Stimulated activated CD8-positive, alpha-beta memory T cell treated with anti-CD3 and anti-CD28 coated beads, Interleukin-12 subunit alpha, Interleukin-12 subunit beta, amount 100 ng/mL, for 24 hours (primary cell): ENCODE measurements at regions not wholly inside any gene's neighbourhood (a gene's known extent, or its start where the extent isn't known, plus 50 kb on each side); places are given as distances from the start of the nearest gene placed in this dataset.

ENCODE experiments used
- DNase-seq: peaks from one replicate; pipeline ENCODE4 v3.0.0-alpha.2; 2020; ENCODE audit errors: extremely low read depth

DNA sequence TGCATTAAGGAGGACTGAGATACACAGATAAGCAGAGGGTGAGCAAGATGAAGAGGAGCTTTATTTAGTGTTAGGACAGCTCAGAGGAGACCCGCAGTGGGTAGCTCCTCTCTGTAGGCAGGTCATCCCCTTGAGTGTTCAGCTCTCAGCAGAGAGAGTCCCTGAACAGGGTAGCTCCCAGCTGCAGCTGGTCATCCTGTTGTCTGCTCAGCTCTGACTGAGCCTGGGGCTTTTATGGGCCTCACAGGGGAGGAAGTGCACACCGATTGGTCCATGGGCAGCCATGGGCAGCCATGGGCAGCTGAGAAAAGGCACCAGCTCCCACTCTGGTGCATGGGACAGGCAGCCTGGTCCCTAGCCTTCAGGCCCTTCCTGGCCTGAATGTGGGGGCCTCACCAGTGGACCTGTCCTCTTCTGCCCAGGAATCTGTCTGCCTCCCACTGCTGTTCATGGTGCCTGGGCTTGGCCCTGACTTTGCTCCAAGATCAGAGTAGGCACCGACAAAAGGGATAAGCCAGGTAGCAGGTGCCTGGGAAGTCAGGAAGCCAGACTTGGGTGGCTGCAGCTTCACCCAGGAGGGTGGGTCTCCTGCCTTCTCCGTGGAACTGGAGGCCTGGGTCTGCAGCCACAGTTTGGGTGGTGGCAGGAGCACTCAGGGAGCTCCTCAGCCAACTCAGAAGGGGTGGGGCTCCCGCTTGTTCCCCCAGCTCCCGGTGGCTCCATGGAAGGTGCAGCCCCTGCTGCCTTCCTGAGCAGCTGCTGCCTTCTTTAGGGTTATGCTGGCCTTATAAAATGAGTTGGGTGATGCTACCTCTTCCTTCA is 54.7 kb downstream of the MYEOV start:
- no peak for DNase-seq

DNA sequence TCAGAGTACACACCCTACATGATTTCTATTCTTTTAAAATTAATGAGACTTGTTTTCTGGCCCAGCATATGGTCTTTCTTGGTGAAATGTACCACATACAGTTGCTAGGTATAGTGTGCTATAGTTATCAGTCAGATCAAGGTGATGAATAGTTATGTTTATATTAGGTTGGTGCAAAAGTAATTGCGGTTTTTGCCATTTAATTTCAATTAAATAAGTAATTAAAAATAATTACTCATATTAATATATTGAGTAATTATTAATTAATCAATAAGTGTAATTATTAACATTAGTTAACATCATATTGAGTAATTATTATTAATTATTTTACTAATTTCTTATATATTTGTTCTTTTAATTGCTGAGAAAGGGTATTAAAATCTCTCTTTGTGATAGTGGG is 56.1 kb downstream of the MYEOV start:
- no peak for DNase-seq

DNA sequence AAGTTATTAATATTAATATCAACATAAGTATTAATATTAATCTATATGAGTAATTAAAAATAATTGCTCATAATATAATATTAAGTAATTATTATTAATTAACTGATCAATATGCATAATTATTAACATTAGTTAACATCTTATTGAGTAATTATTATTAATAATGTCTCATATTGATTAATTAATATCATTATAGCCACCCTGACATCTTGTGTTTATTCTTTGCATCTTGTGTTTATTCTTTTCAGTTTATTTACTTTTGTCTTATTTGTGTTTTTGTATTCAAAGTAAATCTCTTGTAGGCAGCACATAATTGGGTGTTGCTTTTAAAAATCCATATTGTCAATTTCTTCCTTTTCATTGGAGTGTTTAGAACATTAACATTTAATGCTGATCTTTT is 56.6 kb downstream of the MYEOV start:
- no peak for DNase-seq

DNA sequence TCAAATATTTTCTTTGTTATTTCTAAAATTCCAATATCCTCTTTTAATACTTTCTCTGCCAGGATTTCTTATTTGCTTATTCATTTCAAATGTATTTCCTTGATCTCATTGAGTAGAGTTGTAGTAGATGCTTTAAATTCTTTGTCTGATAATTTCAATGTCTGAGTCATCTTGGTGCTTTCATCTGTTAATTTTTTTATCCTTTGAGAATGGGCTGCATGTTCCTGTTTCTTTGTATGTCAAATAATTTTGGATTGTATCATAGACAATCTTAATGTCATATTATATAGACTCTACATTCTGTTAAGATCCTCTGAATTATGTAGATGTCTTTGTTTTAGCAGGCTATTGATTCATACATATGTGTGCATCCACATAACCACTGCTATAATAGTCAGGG is 57.5 kb downstream of the MYEOV start:
- no peak for DNase-seq

DNA sequence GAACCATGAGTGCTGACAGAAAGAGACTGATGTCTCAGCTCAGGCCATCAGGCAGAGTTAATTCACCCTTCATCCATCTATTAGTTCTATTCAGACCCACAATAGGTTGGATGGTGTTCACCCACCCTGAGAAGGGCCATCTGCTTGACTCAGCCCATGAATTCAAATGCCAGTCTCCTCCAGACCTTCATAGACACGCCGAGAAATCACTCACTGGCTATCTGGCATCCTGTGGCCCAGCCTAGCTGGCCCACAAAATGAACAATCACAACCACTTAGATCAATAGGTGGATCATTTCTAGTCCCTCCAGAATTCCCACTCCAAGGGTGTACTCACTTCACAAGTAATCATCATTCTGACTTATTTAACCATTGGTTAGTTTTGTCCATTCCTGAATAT is 58.2 kb downstream of the MYEOV start:
- no peak for DNase-seq

DNA sequence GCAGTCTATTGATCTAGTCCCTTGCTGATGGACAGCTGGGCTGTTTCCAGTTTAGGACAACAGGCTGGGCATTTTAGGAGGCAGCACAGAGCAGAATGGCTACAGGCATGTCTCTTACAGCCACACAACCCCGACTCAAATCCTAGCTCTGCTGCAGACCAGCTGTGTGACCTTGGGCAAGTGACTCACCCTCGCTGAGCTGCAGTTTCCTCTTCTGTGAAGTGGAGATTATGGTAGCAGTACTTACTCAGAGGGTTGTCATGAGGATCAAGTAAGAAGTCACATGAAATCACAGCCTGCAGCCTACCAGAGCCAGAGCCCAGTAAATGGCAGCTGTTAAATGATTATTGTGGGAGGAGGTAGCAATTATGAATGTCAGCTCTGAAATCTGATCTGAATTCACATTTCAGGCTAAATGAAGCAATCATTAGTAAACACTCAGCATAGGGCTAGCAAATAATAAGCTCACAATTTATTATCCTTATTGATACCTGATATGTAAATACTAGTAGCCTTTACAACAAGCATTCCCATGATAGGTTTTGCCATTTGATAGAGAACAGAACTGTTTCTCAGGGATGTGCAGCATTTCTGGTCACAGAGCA is 58.9 kb downstream of the MYEOV start:
- DNase-seq = peak; percentile 15

DNA sequence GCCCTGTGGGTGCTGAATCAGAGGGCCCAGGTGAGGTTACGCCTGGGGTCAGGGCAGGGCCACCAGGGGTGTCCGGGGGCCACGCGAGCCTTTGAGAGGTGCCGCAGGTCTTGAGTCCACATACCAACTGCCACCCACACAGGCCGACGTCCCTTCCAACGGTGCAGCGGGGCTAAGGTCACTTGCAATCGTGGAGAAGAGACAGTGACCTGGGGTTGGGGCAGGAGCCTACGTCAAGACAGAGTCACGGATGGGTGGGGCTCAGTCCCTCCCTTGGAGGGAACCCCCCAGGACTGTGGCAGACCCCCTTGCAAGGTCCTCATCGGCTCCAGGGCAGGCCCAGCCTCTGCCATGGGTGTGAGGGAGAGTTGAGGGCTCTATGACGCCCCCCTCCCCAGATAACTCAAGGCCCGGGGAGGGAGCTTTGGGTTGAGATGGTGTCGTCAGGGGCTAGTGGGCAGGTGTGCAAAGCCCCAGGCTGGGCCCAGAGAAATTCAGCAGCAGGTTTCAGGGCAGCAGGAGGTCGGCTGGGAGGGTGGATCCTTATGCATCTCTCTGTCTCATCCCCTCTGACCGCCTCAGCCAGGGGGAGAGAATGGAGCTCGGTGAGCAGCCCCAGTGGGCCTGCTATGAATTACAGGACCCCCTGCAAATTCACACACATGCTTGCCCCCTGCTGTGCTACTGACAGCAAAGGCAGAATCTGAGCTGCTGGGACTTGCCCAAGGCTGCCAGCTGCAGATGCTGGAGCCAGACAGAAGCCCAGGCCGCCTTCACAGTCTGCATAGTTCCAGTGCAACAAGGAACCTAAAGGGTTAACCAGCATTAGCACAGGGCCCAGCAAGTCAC is 60.0 kb downstream of the MYEOV start:
- no peak for DNase-seq

DNA sequence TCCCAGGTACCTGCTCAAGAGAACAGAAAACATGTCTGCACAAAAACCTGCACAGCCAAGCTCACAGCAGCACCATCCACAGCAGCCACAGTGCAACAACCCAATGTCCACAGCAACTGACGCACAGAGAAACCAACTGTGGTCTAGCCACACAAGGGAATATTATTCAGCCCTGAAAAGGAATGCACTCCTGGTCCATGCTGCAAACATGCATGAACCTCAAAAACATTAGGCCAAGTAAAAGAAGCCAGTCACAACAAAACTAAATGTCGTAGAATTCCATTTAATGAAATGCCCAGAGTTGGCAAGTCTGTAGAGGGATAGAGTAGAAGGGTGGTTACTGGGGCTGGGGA is 60.6 kb downstream of the MYEOV start:
- no peak for DNase-seq

DNA sequence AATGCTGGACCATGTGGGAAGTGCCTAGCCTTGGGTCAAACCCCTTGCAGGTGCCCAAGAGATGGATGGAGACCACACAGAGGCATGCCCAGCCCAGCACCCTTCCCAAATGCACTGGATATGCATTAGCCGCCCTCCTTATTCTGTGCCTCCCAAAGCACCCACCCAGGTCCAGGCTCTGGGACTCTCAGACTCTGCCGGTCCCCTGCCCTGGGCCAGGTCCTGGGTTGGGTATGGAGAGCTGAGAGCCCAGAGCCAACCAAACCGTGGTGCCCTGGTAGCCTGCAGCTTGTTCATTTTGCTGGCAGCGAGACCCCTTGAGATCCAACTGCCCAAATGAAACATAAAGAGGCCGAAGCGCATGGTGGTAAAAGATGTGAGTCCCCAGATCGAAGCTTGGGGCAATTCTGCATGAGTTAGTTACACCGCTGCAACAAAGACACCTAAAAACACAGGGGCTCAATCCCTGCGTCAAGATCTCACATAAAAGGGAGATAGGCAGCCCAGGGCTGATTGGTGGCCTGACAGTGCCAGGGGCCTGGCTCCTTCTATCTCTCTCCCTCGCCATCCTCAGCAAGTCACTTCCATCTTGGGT is 61.5 kb downstream of the MYEOV start:
- no peak for DNase-seq

DNA sequence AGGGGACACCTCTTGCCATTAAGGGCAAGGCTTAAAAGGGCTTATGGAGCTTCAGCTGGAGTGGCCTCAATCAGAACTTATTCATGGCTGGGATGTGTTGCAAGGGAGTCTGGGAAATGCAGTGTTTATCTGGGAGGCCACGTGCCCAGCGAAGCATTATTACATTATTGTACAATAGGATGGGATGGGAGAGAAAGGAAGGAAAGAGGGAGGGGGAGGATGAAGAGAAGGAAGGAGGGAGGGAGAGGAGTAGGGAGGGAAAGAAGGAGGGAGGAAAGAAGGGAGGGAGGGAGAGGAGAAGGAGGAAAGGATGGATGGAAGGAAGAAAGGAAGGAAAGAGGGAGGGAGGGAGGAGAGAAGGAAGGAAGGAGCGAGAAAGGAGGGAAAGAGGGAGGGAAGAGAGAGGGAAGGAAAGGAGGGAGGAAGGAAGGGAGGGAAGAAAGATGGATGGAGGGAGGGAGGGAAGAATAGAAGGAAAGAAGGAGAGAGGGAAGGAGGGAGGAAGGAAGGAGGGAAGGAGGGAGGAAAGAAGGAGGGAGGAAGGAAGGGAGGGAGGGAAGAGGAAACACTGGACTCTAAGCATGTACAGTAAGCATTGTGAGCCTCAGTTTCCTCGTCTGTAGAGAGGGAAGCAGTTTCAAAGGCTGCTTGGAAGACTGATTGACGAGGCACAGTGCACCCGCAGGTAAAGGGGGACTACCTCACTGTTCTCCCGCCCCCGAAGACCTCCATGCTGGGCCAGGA is 62.2 kb downstream of the MYEOV start:
- DNase-seq = no peak

DNA sequence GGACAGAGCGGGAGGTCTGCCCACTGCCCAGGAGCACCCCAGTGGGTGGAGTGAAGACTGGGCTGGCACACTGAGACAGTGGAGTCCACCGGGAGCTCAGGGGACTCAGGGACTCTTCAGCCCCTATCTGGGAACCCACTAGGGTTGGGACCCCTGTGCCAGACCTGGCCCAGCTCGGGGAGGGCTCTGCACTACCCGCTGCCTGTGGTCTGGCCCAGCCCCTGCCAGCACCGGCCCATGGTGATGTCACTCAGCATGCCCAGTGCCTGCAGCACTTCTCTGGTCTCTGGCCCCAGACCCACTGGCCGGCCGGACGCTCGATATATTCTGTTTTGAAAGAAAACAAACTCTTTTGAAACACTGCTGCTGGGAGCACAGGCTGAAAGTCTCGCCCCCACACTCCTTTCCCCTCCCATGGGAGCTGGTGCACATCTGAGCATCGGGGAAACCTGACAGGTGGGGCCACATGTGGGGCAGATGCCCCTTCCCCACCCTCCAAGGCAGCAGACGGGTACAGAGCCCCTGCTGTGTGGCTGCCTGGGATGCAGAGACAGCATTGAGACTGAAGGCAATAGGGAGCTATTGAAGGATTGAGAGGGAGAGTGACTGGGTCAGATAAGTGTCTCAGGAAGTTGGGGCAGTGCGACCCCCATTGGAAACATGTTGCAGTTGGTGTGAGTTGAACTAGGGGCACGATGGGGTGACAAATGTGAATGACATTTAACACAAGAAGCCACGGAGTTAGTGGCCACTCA is 62.9 kb downstream of the MYEOV start:
- no peak for DNase-seq

DNA sequence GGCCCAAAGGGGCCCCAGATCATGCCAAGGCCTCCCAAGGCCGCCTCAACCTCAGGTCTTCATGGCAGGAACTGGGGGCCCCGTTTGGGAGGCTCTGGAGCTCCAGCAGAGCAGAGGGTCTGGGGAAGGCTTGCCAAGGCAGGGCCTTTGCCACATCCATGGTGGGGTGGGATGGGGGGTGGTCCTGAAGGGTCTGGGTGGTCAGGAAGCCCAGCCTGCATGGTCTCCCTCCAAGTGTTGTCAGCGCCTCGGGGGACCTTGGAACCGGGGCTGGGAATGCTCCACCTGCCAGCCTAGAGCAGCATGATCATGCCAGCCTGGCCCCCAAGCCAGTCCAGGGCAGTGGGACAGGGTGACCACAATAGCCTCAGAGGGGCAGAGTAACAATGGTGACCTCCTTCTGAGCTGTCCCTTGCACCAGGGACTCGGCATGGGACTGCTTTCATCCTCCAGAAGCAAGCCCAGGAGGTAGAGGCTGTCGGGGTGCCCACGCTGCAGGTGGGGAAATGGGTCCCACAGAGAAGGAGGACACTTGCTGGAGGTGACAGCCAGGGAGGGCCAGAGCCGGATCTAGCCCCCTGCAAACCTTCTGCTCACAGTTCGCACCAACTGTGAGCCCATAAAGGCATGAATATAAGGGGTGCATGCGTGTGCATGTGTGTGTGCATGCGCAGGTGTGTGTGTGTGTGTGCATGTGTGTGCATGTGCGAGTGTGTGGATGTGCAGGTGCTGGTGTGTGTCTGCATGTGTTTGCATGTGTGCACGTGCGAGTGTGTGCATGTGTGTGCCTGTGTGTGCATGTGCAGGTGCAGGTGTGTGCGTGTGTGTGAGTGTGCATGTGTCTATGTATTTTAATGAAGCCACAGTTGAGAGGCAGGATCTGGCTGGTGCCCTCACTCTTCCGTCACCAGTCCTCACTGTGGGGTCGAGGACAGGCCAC is 63.8 kb downstream of the MYEOV start:
- DNase-seq = no peak

DNA sequence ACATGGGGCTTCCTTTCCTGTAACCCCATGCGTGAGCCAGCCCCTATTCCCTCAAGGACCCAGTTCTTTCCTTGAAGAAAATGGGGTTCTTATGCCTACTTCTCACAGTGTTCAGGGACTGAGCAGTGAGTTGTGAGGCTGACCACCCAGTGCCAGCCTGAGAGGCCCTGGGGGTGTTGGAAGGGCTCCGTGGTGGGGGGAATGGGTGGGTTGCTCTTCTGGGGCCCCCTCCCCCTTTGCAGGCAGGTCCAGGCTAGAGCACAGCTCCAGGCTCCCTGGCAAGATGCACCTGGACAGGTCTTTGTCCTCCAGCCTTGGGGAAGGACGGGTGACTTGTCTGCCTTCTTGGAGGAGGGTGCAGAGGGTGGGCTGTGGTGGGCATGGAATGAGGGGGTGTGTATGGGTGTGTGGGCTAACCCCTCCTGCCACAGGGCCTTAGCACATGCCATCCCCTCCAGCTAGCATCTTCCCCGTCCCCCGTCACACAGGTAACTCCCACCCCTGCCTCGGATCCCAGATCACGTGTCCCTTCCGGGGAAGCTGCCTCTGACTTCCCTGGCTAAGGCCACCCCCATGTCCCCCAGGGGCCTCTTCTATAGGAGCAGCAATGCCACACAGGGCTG is 64.6 kb downstream of the MYEOV start:
- DNase-seq = no peak

DNA sequence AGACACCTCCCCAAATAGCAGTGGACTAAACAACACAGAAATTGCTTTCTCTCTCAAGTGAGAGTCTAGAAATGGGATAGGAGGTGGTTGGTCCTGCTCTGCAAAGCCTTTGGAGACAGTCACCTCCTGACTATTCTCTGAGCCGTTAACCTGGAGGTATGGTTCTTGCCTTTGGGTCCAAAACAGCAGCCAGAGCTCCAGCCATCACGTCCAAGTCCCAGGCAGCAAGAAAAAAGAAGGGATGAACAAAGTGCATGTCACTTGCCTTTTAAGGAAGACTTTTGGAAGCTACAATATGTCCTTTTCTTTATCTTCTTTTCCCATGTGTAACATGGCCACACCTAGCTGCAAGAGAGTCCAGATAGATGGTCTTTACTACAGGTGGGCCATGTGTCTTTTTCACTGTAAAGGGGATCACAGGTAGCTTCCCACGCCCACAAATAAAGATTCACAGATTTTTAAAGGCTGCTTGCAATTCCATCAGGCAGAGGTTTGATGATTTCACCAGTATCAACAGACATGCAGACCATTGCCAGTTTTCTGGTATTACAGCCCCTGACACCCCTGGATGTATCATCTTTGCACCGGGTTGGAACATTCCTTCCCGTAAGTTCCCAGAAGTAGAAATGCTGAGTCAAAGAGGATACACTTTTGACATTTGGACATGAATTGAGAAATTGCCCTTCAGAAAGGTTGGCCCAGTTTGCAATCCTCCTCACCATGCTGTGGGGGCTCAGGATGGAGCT is 66.0 kb downstream of the MYEOV start:
- no peak for DNase-seq

DNA sequence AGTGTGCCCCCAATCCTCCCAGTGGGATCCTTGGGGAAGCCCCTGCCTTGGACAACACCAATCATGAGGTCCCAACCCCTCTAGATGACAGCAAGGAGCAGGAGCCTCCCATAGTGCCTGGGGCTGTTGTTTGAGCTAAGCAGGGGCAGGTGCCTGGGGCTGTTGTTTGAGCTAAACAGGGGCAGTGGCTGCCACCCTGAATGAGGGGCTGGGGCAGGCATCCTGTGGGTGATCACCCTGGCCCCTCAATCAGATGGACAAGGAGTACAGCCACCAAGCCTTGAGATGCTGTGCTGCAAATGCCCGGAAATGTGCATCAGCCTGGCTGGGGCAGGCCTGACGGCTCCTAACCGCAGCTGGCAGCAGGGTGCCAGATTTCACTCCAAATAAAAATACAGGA is 66.7 kb downstream of the MYEOV start:
- no peak for DNase-seq

DNA sequence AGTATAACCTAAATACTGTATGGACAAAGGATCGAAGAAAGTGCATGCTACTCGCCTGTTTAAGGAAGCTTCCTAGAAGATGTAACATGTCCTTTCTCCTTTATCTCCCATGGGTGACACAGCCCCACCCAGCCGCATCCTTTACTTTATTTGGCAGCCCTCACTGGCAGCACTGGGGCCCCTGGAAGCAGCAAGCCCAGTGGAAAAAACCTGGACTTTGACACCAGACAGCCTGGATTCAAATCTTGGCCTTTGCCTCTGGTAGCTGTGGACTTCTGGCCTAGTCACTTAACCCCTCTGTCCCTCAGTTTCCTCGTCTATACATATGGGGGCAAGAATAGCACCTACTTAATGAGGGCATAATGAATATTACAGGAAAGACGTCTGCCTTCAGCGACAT is 67.1 kb downstream of the MYEOV start:
- no peak for DNase-seq

DNA sequence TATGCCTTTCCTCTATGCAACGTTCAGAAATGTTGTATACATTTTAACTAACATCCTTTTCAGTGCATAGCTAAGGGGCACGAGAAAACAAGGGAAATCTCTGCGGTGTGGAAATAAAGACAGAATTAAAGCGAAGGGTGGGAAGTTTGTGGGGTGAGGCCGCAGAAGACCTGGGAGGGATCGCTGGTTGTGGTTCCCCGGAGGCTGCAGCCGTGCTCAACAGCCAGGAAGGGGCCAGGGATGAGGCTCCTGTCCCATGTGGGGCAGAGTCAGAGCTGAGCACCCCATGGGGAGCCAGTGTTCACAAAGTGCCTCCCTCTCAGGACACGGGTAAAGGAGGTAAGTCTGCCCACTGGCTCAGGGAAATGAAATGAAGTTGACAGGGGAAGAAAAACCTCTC is 67.5 kb downstream of the MYEOV start:
- no peak for DNase-seq

DNA sequence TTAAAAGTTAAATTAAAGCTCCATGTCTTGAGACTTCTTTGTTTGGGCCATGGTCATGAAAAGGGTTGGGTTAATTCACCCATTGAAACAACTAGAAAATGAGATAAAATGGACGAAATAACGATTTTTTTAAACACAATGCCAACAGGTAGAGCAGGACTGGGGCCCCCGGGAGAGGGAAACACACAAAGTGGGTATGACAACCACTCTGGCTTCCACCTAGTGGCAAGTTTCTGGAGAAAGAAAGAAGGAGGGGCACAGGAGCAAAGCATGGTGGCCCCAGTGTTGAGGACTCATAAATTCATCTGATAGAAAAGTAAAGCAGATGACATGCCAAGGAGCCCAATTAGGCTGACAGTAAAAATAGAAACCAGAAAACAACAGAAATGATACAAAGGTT is 68.4 kb downstream of the MYEOV start:
- no peak for DNase-seq

DNA sequence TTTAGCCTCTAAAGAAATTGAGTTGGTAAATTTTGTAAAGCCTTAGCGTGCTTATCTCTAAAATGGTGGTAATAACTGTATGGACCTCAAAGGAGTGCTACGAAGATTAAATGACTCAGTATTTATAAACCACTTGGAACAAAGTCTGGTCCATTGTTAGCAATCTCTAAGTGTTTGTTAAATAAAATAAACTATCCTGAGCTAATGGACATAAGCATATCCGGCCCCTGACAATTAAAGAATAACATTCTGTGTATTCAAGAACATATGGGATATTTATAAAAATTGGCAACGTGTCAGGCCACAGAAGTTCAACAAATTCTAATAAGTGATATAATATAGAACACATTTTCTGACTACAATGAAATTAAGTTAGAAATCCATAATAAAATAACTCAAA is 71.0 kb downstream of the MYEOV start:
- no peak for DNase-seq
